ENCODE measurements at regions not wholly inside any gene's neighbourhood (a gene's known extent, or its start where the extent isn't known, plus 50 kb on each side); places are given as distances from the start of the nearest gene placed in this dataset.
"Not testable (repeated sequence)": the region's sequence is repeated elsewhere in the genome, so short reads cannot be mapped to it uniquely, and the experiment has no call there.

DNA sequence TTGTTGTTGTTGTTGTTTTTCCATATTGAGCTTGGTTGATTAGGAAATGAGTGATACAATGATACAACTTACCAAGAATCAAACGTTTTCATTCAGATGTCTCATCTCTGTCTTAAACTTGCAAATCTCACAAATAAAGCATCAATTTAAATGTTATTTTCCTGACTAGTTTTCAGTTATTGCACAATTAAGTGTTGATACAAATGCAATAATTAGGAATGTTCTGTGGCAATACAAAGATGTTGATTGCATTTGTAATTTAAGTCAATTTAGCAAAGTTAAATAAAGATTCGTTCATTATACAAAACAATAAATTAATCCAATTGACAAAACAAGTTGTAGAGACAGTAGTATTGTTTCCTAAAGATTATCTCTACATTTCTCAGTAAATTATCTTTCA, 392.3 kb upstream of the ZNF804A start:
- DNase-seq (ENCODE audit: low spot score), result no peak

DNA sequence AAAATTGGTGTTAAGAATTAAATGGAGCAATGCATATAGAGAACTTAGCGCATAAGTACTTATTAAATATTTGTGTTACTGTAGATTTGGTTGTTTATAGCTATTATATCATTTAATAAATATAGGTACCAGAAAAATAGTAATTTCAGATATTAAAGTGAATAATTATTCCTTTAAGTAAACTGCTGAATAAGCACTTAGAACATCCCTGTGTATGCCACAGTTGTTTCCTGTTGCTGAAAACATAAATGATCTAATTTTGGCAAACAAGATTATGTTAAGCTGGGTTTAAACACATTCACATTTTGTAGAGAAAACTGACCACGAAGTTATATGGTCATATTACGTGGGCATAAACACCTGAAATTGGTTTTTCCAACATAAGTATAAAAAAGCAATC, 388.0 kb upstream of the ZNF804A start:
- no peak for DNase-seq (ENCODE audit: low spot score)

DNA sequence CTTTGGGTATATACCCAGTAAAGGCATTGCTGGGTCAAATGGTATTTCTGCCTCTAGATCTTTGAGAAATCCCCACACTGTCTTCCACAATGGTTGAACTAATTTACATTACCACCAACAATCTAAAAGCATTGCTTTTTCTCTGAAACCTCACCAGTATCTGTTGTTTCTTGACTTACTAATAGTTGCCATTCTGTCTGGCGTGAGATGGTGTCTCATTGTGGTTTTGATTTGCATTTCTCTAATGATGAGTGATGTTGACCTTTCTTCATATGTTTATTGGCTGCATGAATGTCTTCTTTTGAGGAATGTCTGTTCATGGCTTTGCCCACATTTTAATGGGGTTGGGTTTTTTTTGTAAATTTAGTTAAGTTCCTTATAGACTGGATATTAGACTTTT, 382.6 kb upstream of the ZNF804A start:
- no peak for DNase-seq (ENCODE audit: low spot score)

DNA sequence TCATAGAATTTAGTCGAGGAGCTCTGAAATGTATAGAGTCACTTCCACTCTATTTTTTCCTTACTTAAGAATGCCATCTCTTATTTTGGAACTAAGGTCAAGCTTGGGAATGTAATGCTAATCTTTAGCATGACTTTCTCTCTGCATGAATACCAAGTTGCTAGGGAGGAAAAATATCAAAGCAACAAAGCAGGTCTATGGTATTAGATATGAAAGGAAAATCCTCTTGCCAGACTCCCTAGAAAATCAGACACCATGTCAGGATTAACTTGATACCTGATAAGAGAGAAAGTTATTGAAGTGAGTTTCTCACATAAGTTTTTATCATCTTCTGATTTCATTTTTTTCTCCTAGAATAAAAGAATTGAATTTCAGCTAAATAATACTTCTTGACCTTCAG, 341.7 kb upstream of the ZNF804A start:
- no peak for DNase-seq (ENCODE audit: low spot score)

DNA sequence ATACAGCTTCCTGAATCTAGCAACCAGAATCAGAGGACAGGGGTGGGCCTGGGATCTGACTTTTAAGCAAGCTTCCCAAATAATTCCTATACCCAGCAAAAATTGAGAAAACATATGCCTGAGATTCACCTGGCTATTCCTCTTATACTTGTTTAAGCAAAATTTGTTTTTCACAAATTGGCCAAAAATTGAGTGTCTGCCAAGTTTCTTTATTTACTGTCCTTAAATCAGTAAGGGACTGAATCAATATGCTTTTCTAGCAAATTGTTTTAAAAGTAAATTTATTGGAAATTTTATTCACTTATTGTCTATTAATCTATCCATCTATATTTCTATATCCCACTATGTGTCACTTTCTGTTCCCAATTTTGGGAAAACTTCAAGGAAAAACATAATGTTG, 337.0 kb upstream of the ZNF804A start:
- DNase-seq (ENCODE audit: low spot score), result no peak

DNA sequence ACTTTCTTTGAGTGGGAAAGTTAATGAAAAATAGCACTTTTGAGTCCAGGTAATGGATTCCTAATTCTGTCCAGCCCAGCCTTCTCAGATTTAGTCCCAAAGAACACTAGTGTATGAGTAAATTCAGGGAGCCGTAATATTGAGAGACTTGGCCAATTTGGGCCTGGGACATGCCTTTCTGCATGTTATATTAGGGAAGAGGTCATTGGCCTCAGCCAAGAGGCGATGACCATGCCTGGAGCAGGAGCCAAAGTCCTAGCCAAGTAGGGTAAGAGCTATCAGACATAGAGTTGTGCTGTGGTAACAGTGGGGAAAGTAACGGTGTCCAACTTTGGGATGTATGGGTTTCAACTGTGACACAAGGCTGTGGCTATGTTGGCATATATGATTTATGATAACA, 336.5 kb upstream of the ZNF804A start:
- no peak for DNase-seq (ENCODE audit: low spot score)

DNA sequence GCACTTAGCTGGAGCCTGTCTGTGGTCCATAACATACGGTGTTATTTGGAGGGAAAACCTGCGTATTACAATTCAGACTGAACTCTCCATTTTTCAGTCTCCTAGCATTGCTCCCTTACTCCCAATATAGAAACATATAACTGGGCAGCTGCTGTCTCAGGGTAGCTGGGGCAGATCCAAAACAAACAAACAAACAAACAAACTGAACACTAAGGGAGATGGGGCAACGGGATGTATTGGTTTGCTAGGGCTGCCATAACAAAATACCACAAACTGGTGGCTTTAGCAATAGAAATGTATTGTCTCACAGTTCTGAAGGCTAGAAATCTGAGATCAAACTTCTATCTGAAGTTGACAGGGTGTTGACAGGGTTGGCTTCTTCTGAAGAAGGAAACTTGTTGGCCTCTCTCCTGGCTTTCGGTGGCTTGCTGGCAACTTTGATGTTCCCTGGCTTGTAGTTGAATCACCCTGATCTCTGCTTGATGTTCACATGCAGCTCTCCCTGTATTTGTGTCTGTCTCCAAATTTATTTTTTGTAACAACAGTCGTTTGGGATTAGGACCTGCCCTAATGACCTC, 329.3 kb upstream of the ZNF804A start:
- no peak for DNase-seq (ENCODE audit: low spot score)

DNA sequence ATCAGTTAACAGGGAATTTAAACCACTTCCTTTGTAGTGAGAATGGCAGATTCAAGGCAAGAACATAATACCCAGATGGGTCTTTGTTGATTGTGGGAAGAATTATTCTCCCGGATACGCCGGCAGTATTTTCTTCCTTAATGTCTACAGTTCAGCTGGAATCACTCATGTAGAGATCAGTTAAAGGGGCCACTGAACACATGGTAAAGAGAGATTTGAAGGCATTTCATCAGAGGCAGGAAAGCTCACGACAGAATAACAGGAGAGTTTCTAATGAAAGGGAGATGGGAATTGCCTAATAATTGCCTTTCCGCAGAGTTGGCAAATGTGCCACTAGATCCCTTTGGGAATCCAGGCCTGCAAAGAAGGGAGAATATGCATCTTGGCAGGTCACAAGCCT, 327.7 kb upstream of the ZNF804A start:
- no peak for DNase-seq (ENCODE audit: low spot score)

DNA sequence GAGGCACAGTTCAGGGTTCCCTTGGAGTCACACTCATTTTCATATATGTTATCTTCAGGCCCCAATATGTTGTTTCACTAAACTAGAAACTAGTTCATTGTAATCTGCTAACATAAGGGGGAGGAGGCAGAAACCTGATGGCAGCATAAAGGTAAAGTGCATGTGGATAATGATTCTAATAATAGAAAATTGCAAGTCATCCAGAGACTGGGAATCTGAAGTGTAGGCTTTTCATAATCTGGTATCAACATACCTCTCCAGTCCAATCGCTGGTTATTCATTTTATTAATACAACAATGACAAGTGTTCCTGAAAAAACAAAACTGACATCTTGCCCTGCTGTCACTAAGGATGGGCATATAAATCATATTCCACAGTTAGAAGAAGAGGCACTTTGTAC, 326.3 kb upstream of the ZNF804A start:
- no peak for DNase-seq (ENCODE audit: low spot score)

DNA sequence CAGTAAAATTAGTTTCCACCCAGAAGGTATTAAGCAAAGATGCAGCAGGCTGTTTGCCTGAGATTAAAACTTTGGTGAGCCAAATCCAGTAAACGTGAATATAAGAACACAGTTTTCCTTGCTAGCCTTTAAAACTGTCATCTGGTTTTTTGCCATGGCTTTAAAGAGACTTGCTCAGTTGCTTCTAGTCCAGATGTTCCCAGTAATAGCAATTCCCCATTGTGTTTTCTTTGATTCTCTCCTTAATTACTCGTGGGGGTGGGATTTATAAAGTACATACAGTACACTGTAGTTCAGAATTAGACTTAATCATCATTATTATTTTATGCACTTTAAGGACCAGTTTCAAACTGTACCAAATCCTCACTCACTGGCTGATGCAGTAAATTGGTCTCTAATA, 303.5 kb upstream of the ZNF804A start:
- DNase-seq (ENCODE audit: low spot score), result no peak

DNA sequence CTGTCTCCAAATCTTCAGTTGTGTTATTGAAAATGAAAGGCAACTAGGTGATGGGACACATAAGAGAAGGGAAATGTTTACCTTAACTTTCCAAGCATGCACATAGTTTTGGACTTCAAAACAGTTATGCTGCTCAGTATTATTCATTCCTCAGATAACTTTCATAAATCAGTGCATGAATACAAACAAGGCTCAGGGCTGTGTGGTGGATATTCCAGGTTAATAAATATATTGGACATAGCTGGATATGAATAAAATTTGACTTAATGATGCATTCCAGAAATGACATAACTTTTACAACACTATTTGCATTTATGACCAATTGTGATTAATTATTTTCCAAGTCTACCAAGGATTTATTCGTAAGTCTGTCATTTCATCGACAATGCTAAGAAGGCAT, 301.2 kb upstream of the ZNF804A start:
- DNase-seq (ENCODE audit: low spot score), result no peak

DNA sequence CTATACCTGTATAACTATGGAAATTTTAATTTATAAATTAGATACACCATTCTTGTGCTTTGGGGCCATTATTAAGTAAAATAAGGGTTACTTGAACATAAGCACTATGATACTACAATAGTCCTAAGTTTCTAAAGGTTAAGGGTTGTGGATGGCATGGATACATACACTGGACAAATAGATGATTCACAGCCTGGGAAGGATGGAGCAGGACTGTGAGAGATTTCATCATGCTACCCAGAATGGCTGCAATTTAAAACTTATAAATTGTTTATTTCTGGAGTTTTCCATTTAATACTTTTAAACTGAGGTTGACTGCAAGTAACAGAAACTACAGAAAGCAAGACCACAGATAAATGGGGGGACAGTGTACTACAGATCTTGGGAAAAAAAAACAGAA, 295.8 kb upstream of the ZNF804A start:
- no peak for DNase-seq (ENCODE audit: low spot score)

DNA sequence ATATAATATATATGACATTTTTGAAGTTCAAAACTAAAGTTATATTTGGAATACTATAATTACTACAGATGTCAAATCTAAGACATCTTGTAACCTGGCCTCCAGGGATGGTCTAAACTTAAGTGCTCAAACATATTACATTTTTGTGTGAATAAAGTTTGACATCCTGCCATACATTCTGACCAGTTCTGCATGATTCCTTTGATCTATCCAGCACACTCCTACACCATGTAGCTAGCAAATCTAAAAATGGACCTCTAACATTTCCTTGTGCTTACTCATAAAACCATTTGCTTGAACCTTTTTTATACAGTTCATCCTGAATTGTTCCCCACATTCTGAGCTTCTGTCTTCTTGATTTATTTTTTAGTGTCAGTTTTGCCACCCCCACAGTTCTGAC, 294.3 kb upstream of the ZNF804A start:
- DNase-seq (ENCODE audit: low spot score), result no peak

DNA sequence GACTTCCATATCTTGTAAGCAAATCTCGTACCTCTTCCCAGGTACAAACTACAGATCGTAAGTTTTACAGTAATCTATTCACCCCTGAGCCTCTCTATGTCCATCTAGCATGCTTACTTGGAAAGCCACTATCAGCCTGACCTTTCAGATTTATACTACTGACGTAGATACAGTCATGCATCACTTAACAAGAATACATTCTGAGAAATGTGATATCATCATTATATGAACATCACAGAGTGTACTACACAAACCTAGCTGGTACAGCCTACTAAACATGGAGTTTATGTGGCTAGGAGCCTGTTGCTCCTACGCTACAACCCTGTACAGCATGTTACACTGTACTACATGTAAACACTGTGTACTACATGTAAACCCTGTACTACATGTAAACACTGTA, 293.2 kb upstream of the ZNF804A start:
- no peak for DNase-seq (ENCODE audit: low spot score)

DNA sequence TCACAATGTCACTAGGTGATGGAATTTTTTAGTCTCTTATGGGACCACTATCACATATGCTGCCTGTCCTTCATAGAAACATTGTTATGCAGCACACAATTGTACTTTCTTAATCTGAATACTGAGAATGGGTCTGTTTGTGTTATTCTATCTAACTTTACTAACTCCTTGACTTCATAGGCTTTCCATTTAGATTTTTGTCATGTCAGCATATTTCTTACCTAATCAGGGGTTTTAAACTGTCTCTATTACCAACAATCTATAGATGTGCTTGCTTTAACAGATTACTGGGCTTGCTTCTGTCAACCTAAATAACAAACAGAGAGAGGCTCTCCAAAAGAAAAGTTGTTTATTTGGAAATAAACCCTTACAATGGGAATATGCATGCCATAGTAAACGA, 289.6 kb upstream of the ZNF804A start:
- DNase-seq (ENCODE audit: low spot score), result no peak

DNA sequence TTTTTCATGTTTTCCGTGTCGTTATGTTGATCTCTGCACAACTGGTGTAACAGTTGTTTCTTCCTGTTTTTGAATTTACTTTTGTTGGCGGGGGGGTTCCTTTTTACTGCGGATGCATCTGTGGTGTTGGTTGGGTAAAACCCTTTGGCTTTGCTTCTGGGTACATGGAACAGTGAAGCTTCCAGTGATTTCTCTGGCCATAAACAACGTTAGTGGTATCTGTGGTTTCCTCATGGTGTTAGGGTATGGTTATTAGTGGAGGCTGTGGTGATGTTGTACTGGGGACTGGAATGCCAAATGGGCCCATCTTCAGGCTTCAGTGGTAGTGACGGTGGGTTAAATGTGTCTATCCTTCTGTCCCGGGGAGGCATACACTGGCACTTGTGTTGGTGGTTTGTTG, 285.4 kb upstream of the ZNF804A start:
- no peak for DNase-seq (ENCODE audit: low spot score)

DNA sequence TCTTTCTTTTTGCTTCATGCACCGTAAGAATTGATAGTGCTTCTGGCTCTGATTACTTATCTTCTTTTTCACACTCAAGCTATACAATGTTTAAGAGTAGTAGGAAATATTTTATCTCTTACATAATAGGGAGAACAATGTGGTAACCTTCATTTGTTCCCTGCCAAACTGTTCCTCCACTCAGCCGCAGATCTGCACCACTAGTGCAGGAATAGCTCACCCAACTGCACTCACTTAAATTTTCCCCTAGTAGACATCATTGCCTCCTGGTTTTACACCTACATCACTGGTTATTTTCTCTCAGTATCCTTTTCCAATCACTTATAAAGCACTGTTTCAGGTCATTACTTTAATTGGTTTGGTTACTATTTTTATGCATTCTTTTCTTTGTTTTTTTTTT, 283.5 kb upstream of the ZNF804A start:
- DNase-seq (ENCODE audit: low spot score), result no peak

DNA sequence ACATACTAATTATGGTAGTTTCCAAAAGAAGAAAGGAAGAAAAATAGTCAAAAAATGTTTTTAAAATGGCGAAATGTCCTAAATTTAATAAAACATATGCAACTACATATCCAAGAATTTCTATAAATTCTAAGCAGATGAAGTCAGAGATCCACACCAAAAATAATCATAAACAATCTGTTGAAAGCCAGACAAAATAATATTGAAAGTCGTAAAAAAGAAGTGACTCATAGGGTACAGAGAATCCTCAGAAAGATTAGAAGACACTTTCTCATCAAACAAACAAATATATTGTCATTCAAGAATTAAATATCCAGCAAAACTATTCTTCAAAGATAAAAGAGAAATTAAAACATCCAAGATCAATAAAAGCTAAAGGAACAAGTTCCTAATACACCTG, 281.4 kb upstream of the ZNF804A start:
- no peak for DNase-seq (ENCODE audit: low spot score)

DNA sequence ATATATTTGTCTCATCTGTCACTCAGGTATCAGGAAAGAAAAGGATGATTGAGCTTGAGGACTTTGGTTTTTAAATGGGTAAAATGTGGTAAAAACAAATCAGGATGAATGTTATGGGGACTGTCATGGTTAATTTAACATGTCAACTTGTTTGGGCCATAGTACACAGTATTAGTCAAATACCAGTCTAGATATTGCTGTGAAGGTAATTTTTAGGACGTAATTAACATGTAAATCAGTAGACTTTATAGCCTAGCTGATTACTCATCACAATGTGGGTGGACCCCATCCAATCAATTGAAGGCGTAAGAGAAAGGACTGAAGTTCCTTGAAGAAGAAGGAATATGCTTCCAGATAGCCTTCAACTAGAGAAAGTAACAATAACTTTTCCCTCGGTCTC, 275.7 kb upstream of the ZNF804A start:
- DNase-seq (ENCODE audit: low spot score), result no peak

DNA sequence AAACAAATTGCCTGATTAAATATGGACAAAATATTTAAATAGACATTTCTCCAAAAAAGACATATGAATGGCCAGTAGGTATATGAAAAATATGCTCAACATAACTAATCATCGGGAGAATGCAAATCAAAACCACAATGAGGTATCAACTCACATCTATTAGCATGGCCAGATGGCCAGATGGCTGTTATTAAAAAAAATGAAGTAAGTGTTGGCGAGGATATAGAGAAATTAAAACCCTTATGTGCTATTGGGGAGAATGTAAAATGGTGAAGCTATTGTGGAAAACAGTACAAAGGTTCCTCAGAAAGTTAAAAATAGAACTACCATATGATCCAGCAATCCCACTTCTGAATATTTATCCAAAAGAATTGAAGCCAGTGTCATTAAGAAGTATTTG, 272.3 kb upstream of the ZNF804A start:
- no peak for DNase-seq (ENCODE audit: low spot score)

DNA sequence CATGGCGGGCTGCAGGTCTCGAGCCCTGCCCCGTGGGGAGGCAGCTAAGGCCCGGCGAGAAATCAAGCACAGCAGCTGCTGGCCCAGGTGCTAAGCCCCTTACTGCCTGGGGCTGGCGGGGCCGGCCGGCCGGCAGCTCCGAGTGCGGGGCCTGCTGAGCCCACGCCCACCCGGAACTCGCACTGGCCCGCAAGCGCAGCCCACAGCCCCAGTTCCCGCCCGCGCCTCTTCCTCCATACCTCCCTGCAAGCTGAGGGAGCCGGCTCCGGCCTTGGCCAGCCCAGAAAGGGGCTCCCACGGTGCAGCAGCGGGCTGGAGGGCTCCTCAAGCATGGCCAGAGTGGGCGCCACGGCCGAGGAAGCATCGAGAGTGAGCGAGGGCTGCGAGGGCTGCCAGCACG, 270.5 kb upstream of the ZNF804A start:
- DNase-seq (ENCODE audit: low spot score), result not testable (repeated sequence)

DNA sequence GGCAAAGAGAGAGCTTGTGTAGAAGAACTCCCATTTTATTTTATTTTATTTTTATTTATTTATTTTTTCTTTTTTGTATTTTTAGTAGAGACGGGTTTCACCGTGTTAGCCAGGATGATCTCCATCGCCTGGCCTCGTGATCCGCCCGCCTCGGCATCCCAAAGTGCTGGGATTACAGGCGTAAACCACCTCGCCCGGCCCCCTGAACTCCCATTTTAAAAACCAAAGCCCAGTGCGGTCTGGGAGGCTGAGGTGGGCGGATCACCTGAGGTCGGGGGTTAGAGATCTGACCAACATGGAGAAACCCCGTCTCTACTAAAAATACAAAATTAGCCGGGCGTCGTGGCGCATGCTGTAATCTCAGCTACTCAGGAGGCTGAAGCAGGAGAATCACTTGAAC, 267.8 kb upstream of the ZNF804A start:
- DNase-seq (ENCODE audit: low spot score), result not testable (repeated sequence)

DNA sequence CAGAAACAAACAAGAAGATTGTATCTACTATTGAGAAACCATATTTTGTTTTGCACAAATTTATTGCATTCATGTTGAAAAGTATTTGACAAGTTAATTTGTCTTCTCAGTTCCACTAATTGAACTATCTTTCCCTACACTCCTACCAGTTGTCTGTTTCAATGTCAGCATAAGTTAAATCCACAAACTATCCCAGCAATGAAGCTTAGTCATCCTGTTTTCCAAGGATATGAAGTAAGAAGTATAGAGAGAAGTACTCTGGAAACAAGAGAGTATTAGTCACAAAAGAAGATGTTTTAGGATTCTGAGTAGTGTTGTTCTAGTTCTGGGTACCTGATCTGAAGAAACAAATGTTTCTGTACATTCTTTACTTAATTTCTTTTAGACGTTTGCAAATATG, 261.6 kb upstream of the ZNF804A start:
- DNase-seq (ENCODE audit: low spot score), result no peak

DNA sequence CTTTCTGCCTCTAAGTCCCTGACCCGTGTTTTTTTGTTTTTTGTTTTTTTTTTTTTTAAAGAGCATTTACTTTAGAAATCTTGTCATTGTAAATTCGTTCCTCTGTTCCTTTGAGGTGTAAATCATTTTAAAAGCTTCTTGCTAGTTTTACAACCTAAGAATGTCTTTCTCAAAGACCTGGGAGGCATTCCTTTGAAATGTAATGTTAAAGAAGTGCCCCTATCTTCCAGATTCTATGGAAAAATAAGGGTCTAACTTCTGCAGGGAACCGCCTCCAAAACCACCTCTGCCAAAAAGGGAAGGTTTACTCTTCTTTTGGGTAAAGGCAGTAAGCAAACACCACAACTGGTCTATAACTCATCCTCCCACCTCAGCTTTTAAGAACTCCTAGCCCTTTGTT, 259.6 kb upstream of the ZNF804A start:
- no peak for DNase-seq (ENCODE audit: low spot score)

DNA sequence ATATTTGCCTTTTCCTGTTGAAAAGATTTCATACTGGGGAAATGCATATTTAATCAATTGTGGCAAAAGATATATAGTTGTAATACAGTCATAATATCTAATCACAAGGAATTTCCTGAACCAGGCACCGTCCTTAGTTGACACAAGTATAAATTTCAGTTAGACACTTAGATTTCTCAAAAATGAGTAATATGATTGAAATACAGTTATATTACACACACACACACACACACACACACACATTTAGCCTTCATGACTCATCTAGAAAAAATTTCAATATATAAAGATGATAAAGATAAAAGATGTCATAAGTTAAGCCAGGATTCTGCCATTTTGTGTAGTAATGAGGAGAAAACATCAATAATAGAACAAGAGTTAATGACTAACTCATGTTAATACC, 258.4 kb upstream of the ZNF804A start:
- DNase-seq (ENCODE audit: low spot score), result no peak
